ENCODE measurements at regions not wholly inside any gene's neighbourhood (a gene's known extent, or its start where the extent isn't known, plus 50 kb on each side); places are given as distances from the start of the nearest gene placed in this dataset.

- TF ChIP-seq, protein P1, sequence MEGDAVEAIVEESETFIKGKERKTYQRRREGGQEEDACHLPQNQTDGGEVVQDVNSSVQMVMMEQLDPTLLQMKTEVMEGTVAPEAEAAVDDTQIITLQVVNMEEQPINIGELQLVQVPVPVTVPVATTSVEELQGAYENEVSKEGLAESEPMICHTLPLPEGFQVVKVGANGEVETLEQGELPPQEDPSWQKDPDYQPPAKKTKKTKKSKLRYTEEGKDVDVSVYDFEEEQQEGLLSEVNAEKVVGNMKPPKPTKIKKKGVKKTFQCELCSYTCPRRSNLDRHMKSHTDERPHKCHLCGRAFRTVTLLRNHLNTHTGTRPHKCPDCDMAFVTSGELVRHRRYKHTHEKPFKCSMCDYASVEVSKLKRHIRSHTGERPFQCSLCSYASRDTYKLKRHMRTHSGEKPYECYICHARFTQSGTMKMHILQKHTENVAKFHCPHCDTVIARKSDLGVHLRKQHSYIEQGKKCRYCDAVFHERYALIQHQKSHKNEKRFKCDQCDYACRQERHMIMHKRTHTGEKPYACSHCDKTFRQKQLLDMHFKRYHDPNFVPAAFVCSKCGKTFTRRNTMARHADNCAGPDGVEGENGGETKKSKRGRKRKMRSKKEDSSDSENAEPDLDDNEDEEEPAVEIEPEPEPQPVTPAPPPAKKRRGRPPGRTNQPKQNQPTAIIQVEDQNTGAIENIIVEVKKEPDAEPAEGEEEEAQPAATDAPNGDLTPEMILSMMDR (conservative IDR thresholded peaks at IDR 0.05; ENCODE audit: low read length), result no peak
- TF ChIP-seq EZH2phosphoT487 (IDR thresholded peaks at IDR 0.05; ENCODE audit: borderline replicate concordance), result no peak
Measured at GRCh38 chr4:33914386-33914785, 2329.9 kb downstream of the ARAP2 start.

All from Loucy (cell line).